SU-DHL-6 (cell line): ENCODE measurements at regions not wholly inside any gene's neighbourhood (a gene's known extent, or its start where the extent isn't known, plus 50 kb on each side); places are given as distances from the start of the nearest gene placed in this dataset.

Source experiments
- H2AFZ ChIP-seq: fragments of 200-600 bp; sonication (generic); 2 replicates; pipeline ENCODE4 v1.6.1; 2014; ENCODE audit warnings: low read depth, mild to moderate bottlenecking, moderate library complexity, mixed read lengths, antibody characterized with exemption, low read length; ENCODE audit not compliant: severe bottlenecking
- H3F3A ChIP-seq: fragments of 200-600 bp; shearing (Covaris generic); 2 replicates; pipeline ENCODE4 v1.6.0; 2016; ENCODE audit warnings: antibody characterized with exemption, mild to moderate bottlenecking; ENCODE audit not compliant: insufficient read depth
- H3K27ac ChIP-seq: fragments of 200-600 bp; sonication (generic); 2 replicates; pipeline ENCODE4 v1.5.1; 2016; ENCODE audit warnings: low read depth, mild to moderate bottlenecking, low read length, moderate library complexity, mixed read lengths
- H3K27me3 ChIP-seq: fragments of 200-600 bp; sonication (generic), shearing (Covaris generic); 2 replicates; pipeline ENCODE4 v1.6.0; 2014; ENCODE audit warnings: mild to moderate bottlenecking, low read length
- H3K36me3 ChIP-seq: fragments of 200-600 bp; sonication (generic); 2 replicates; pipeline ENCODE4 v1.6.1; 2014; ENCODE audit warnings: mild to moderate bottlenecking, low read length, mixed read lengths
- H3K4me2 ChIP-seq: fragments of 300-600, 200-600 bp; shearing (Covaris generic), sonication (generic); 2 replicates; pipeline ENCODE4 v1.6.0; 2014; ENCODE audit warnings: low read length, low read depth, mild to moderate bottlenecking; ENCODE audit not compliant: poor library complexity, severe bottlenecking
- H3K4me3 ChIP-seq: fragments of 200-600 bp; sonication (generic); 2 replicates; pipeline ENCODE4 v1.5.1; 2014; ENCODE audit warnings: antibody characterized with exemption, low read length, mild to moderate bottlenecking, mixed read lengths; ENCODE audit not compliant: insufficient read depth, poor library complexity, severe bottlenecking
- H3K79me2 ChIP-seq: fragments of 200-600 bp; sonication (generic); 2 replicates; pipeline ENCODE4 v1.6.1; 2014; ENCODE audit warnings: mild to moderate bottlenecking, low read length, moderate library complexity; ENCODE audit not compliant: insufficient read depth
- H3K9ac ChIP-seq: fragments of 200-600 bp; sonication (generic); 2 replicates; pipeline ENCODE4 v1.7.0; 2014; ENCODE audit warnings: mild to moderate bottlenecking, low read length
- H3K9me2 ChIP-seq: fragments of 200-600 bp; sonication (generic); replicated peaks from 2 replicates; pipeline ENCODE4 v1.6.1; 2014; ENCODE audit warnings: low read length; ENCODE audit not compliant: insufficient read depth
- H3K9me3 ChIP-seq: fragments of 200-600 bp; sonication (generic); 2 replicates; pipeline ENCODE4 v1.6.1; 2014; ENCODE audit warnings: low read length, mixed read lengths; ENCODE audit not compliant: insufficient read depth
- H4K20me1 ChIP-seq: fragments of 200-600 bp; sonication (generic); 2 replicates; pipeline ENCODE4 v1.6.1; 2014; ENCODE audit warnings: low read depth, mild to moderate bottlenecking, antibody characterized with exemption, low read length, moderate library complexity, mixed read lengths
- EZH2phosphoT487 ChIP-seq: fragments of 200-600 bp; sonication (generic), shearing (Covaris generic); conservative IDR thresholded peaks from 2 replicates; pipeline ENCODE4 v1.6.1; 2018; ENCODE audit warnings: mild to moderate bottlenecking, antibody characterized with exemption, low read length, moderate library complexity, mixed read lengths
- TF ChIP-seq, protein P1 (sequence below): fragments of 200-600 bp; sonication (generic); IDR thresholded peaks from one replicate; pipeline ENCODE4 v1.5.1; 2017; ENCODE audit warnings: antibody characterized with exemption, mild to moderate bottlenecking, low read length, moderate library complexity; ENCODE audit not compliant: insufficient read depth, poor library complexity, severe bottlenecking

DNA sequence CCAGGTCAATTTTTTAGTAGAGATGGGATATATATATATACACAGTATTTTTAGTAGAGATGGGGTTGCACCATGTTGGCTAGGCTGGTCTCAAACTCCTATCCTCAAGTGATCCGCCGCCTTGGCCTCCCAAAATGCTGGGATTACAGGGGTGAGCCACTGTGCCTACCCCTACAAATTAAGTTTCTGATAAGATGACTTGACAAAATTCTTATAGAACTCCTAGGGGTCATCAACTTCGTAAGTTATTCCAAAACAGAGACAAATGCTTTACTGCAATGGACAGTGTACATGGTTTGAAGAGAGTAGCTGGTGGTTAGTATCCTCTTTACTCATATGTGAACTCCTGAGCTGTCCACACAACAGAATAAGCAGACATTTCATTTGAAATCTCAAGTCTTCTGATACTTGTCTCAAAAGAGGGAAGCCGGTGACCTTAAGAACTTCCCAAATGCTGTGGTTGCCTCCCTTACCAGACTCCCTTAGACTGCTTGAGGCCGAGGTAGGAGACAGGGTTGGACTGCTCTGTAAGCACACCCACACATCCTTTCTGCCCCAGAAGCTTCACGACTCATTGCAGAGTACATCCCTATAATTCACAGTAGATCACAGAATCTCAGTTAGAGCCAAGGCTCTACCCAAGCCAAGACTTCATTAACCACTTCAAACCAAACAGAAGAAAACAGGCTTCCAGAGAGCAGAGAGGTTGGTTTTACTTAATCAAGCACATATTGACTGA, 244.1 kb upstream of the IRF2BP2 start:
- Histone ChIP-seq H2AFZ (no peak overlapping the region), H3K36me3 (no peaks in the 10 kb centered on the region), H3K9me2 (no peaks in the 10 kb centered on the region), H3K9me3 (no peaks in the 10 kb centered on the region), H4K20me1 (no peaks in the 10 kb centered on the region), H3K79me2 (no peaks in the 10 kb centered on the region), H3F3A (no peaks in the 10 kb centered on the region), H3K9ac (no peak overlapping the region), H3K4me2 (no peak overlapping the region), H3K27ac (no peak overlapping the region), H3K27me3 (no peaks in the 10 kb centered on the region), H3K4me3 (no peak overlapping the region)
- TF ChIP-seq, protein P1, sequence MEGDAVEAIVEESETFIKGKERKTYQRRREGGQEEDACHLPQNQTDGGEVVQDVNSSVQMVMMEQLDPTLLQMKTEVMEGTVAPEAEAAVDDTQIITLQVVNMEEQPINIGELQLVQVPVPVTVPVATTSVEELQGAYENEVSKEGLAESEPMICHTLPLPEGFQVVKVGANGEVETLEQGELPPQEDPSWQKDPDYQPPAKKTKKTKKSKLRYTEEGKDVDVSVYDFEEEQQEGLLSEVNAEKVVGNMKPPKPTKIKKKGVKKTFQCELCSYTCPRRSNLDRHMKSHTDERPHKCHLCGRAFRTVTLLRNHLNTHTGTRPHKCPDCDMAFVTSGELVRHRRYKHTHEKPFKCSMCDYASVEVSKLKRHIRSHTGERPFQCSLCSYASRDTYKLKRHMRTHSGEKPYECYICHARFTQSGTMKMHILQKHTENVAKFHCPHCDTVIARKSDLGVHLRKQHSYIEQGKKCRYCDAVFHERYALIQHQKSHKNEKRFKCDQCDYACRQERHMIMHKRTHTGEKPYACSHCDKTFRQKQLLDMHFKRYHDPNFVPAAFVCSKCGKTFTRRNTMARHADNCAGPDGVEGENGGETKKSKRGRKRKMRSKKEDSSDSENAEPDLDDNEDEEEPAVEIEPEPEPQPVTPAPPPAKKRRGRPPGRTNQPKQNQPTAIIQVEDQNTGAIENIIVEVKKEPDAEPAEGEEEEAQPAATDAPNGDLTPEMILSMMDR, result no peak
- no peak for TF ChIP-seq EZH2phosphoT487

DNA sequence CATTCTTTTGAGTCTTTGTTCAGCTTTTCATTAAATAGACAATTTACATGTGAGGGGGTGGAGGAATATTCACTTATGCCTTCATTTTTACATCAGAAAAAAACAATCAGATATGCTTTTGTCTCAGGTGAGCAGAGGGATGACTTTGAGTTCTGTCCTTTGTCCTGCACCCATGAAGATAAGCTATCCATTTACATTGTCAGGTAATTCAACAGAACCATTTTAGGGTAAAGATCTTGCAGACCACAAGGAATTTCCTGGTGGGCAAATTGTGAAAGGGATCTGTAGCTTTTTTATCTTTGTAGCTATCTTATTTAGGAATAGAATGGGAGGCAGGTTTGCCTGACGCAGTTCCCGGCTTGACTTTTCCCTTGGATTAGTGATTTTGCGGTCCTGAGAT, 242.7 kb upstream of the IRF2BP2 start:
- Histone ChIP-seq H2AFZ (no peak overlapping the region), H3K27ac (no peak overlapping the region), H3K9me2 (no peaks in the 10 kb centered on the region), H3K79me2 (no peaks in the 10 kb centered on the region), H3K27me3 (no peaks in the 10 kb centered on the region), H3K9me3 (no peaks in the 10 kb centered on the region), H4K20me1 (no peaks in the 10 kb centered on the region), H3K36me3 (no peaks in the 10 kb centered on the region), H3F3A (no peaks in the 10 kb centered on the region), H3K9ac (no peak overlapping the region), H3K4me2 (no peak overlapping the region), H3K4me3 (no peak overlapping the region)
- TF ChIP-seq, protein P1, result no peak
- no peak for TF ChIP-seq EZH2phosphoT487

DNA sequence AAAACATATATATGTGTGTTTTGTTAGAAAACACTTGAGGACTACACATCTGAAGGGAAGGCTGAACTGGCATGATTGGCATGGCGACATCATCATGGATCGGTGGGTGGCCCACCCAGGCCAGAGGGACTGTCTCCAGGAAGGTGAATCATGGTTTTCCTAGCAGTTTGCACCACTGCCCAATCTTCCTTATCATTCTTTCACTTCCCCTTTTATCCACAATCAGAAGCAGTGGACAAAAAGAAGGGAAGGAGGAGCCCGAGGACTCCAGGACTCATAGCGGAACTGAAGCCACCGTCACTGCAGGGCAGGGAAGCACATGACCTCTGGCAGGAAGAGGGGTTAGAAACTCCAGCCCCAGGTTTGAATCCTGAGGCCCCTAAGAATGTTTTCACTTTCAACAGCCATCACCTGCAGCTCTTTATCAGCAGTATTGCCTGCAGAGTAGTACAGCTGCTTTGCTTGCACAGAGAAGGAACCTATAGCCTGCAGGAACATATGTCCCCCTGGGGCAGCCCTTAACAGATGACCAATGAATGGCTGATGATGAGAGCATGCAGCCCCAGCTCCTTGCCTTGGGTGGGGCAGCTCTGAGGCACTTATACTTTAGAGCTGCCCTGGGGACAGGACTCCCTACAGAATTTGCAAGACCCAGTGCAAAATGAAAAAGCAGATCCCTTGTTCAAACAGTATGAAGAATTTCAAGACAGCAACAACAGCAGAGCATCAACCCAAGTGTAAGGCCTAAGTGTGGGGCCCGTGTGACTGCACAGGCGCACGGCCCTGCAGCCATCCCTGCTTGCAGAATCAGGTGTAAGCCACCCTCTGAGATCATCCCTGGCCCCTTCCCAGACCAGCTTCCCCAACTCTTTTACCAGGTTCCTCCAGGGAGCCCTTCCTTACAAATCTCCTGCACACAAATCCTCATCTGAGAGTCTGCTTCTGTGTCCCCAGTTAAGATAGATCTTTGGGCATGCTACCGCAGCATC, 241.8 kb upstream of the IRF2BP2 start:
- Histone ChIP-seq H2AFZ (no peak overlapping the region), H3K36me3 (no peaks in the 10 kb centered on the region), H3K4me3 (no peak overlapping the region), H3K27ac (no peak overlapping the region), H3K9me3 (no peaks in the 10 kb centered on the region), H3K27me3 (no peaks in the 10 kb centered on the region), H3F3A (no peaks in the 10 kb centered on the region), H3K9ac (no peak overlapping the region), H3K4me2 (no peak overlapping the region), H3K9me2 (no peaks in the 10 kb centered on the region), H3K79me2 (no peaks in the 10 kb centered on the region), H4K20me1 (no peaks in the 10 kb centered on the region)
- TF ChIP-seq EZH2phosphoT487, result no peak
- TF ChIP-seq, protein P1, result no peak
